GM12874 (cell line): ENCODE measurements at regions not wholly inside any gene's neighbourhood (a gene's known extent, or its start where the extent isn't known, plus 50 kb on each side); places are given as distances from the start of the nearest gene placed in this dataset.

Experiments
- TF ChIP-seq, protein P1 (sequence below): IDR thresholded peaks from 2 replicates; pipeline ENCODE4 v1.5.1; 2011; ENCODE audit warnings: low read depth, mild to moderate bottlenecking, control low read depth, low read length, moderate library complexity; ENCODE audit not compliant: insufficient read depth

DNA sequence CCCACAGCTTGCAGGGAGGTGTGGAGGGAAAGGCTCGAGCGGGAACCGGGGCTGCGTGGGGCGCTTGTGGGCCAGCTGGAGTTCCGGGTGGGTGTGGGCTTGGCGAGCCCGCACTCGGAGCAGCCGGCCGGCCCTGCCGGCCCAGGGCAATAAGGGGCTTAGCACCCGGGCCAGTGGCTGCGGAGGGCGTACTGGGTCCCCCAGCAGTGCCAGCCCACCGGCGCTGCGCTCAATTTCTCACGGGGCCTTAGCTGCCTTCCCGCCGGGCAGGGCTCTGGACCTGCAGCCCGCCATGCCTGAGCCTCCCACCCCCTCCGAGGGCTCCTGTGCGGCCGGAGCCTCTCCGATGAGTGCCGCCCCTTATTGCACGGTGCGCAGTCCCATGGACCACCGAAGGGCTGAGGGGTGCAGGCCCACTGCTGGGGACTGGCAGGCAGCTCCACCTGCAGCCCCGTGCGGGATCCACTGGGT, 1242.2 kb upstream of the EYS start:
- TF ChIP-seq, protein P1, sequence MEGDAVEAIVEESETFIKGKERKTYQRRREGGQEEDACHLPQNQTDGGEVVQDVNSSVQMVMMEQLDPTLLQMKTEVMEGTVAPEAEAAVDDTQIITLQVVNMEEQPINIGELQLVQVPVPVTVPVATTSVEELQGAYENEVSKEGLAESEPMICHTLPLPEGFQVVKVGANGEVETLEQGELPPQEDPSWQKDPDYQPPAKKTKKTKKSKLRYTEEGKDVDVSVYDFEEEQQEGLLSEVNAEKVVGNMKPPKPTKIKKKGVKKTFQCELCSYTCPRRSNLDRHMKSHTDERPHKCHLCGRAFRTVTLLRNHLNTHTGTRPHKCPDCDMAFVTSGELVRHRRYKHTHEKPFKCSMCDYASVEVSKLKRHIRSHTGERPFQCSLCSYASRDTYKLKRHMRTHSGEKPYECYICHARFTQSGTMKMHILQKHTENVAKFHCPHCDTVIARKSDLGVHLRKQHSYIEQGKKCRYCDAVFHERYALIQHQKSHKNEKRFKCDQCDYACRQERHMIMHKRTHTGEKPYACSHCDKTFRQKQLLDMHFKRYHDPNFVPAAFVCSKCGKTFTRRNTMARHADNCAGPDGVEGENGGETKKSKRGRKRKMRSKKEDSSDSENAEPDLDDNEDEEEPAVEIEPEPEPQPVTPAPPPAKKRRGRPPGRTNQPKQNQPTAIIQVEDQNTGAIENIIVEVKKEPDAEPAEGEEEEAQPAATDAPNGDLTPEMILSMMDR: no peak

DNA sequence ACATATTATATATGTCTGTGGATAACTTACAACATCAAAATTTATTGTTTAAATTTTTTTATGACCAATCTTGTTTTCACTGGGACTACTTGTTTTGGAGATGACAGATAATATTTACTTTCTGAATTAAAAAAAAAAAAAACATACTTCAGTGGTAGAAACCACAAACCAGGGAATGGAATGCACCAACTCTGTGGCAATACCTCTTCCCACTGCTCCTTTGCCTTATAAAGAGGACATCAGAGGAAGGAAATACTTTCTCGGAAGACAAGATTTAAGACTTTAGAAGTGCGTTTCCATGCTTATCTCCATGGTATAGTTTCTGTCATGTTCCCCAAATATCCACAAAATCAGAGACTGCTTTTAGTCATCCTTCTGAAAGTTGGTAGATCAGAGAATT, 1241.1 kb upstream of the EYS start:
- TF ChIP-seq, protein P1: no peak

DNA sequence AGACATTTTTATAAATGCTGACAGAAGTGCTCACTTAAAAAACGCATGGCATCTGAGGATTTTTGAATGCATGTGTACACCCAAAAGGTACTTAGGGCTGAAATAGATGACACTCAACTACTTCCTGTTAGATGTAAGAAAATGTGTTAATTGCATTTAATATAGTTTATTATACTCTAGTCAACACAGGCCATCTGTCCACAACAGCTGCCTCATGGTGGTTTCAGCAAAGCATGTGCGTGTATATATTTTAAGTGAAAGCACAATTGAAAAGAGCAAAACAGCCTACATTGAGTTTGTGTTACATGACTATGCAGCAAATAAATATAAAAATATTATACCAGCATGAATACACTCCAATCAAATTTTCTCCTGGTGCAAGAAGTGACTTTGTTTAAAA, 1233.0 kb upstream of the EYS start:
- TF ChIP-seq, protein P1: no peak

DNA sequence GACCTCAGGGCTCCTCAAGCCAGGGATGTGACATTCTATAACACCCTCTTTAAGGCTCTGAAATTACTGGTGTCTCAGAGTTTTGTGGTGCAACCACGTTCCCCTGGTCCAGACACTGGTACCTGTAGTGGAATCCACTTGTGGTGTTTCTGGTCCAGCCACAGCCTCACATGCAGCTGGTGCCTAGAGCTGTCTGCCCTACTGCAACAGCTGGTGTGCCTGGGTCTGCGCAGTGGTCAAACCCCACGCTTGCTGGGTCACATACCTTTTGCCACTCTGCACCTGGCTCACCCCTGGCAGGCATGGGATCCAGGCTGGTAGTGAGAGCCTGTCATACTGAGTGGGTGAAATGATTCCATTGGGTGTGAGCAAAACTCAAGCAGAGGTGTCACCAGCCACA, 1230.2 kb upstream of the EYS start:
- TF ChIP-seq, protein P1: no peak

DNA sequence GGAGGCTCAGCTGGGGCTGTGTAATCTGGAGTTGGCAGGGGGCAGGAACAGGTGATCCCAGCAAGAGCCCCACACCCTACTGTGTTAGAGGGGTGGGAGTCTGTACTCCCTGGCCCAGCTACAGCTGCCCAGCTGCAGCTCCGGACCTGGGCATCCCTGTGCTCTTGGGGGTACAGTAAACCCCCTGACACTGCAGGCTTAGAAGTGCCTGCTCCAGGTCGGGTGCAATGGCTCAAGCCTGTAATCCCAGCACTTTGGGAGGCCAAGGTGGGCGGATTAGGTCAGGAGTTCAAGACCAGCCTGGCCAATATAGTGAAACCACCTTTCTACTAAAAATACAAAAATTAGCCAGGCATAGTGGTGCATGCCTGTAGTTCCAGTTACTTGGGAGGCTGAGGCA, 1228.6 kb upstream of the EYS start:
- TF ChIP-seq, protein P1: no peak

DNA sequence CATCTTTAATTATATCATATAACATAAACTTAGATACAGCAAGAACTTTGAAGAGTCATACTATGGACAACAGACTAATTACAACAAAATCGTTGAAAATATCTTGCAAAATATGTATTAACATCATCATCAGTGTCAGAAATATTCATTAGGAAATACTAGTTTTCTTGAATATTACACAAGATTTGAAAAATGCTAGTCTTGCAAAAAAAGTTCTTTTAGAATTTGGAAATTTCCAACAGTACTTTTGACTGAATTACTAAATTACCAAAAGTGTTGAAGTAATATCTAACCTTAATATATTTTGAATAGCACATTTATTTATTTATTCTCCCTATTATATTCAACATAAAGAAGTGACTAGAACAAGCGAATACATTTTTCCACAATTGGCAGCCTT, 1224.8 kb upstream of the EYS start:
- TF ChIP-seq, protein P1: no peak

DNA sequence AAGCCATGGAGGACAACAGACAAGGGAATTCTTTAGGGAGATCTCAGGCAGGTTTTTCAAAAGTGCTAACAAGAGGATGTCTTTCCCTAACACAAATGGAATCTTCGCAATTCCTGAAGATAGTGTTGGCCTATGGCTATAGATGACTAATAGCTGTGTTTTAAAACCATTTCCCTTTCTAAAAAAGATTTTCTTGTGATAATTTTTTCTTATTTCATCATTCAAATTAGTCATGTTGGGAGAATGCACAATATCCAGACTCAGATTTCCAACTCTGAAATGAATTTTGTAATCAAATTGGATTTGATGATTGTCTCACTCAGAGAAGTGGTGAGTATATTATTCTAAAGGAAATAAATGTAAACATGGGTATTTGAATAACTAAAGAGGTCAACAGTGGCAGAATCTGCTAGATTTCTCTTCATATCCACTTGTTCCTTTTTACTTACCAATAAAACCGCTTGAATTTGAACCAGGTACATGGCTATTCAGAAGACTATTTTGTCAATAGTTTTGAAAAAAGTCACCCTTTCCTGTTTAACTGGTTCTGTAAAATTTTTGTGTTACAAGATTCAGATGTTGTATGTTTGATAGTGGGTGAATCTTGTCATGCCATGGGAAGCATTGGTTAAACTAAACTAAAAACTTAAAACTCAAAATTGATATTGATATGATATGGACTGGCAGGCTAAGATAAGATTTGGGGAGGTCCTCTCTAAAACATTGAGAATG, 1223.7 kb upstream of the EYS start:
- TF ChIP-seq, protein P1: no peak
